Pulmonary artery endothelial cell (primary cell): ENCODE measurements at regions not wholly inside any gene's neighbourhood (a gene's known extent, or its start where the extent isn't known, plus 50 kb on each side); places are given as distances from the start of the nearest gene placed in this dataset.

ENCODE experiments used
- DNase-seq: peaks from one replicate; pipeline ENCODE4 v3.0.0-alpha.2; 2011; ENCODE audit warnings: low read depth, low spot score

GRCh38 chr5:144566747-144567420, 396.2 kb downstream of the KCTD16 start:
- no peak for DNase-seq

DNA sequence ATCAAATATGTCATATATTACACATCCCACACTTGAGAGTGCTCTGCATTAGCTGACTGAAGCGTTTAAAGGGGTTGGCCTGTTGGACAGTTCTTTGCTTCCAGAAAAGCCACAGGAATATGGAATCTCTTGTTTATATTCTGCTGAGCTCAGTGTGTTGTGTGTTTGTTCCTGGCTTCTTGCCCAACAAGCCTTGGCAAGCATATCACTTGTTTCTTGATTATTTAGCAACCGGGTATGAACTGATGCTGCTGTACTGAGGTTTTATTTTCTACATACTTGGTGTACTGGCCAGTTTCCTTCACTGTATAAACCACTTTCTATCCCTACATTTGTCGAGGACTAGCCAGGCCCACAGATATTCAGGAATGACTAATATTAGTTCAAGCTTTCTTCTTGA, 378.9 kb downstream of the KCTD16 start:
- no peak for DNase-seq

GRCh38 chr5:144548936-144549335, 378.3 kb downstream of the KCTD16 start:
- no peak for DNase-seq

GRCh38 chr5:144547098-144547499, 376.4 kb downstream of the KCTD16 start:
- no peak for DNase-seq

GRCh38 chr5:144538845-144539244, 368.2 kb downstream of the KCTD16 start:
- no peak for DNase-seq
